WTC11 (cell line): ENCODE measurements at regions not wholly inside any gene's neighbourhood (a gene's known extent, or its start where the extent isn't known, plus 50 kb on each side); places are given as distances from the start of the nearest gene placed in this dataset.

ENCODE experiments used
- CTCF ChIP-seq: fragments of 200-600 bp; IDR thresholded peaks from 2 replicates; pipeline ENCODE4 v1.8.0; 2022; ENCODE audit warnings: antibody characterized with exemption
- FOXP4 ChIP-seq: sonication (generic); formaldehyde crosslinking; IDR thresholded peaks from 2 replicates; pipeline ENCODE4 v1.8.0; 2022; ENCODE audit warnings: mild to moderate bottlenecking, missing genetic modification reagents
- ZNF263 ChIP-seq: sonication (generic); formaldehyde crosslinking; IDR thresholded peaks from 2 replicates; pipeline ENCODE4 v1.8.1; 2022; ENCODE audit warnings: low read depth, mild to moderate bottlenecking, moderate library complexity, missing genetic modification reagents
- TF ChIP-seq, protein P1 (sequence below): sonication (generic); formaldehyde crosslinking; IDR thresholded peaks from 2 replicates; pipeline ENCODE4 v1.8.1; 2022; ENCODE audit warnings: low read depth, missing genetic modification reagents, borderline replicate concordance

DNA sequence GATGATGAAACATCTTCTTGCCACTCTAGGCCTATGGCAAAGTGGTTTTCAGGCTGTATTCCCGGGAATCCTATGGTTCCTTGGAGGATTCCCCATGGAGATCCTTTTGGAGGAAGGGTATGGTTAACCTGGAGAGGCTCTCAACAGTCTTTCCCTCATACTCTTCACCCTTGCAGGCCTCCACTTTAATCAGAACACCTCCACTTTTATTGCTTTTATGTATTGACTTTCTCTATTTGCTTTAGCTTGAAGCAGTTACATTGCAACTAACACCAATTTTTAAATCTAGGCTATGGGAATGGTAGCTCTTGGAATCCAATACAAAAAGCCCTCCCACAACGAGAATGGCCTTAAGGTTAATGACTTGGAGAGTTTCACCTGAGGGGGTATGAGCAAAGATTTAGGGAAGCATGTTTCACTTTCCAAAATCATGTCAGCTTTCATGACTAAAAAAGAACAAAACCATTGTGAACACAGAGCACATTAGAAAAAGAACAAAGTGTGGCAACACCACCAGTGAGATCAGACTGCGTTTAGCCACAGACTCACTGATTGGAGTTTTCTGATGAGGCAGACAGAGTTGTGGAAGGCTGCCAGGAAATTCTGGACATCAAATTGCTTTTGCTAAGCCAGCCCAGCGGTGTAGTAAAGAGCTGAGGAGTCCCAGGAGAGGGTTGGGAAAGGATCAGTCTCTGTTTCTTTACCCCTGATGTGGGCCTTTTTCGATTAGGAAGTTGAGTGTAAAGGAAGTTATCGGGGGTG, 130.4 kb upstream of the BMPER start:
- TF ChIP-seq CTCF = no peak
- TF ChIP-seq, protein P1, sequence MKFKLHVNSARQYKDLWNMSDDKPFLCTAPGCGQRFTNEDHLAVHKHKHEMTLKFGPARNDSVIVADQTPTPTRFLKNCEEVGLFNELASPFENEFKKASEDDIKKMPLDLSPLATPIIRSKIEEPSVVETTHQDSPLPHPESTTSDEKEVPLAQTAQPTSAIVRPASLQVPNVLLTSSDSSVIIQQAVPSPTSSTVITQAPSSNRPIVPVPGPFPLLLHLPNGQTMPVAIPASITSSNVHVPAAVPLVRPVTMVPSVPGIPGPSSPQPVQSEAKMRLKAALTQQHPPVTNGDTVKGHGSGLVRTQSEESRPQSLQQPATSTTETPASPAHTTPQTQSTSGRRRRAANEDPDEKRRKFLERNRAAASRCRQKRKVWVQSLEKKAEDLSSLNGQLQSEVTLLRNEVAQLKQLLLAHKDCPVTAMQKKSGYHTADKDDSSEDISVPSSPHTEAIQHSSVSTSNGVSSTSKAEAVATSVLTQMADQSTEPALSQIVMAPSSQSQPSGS (CRISPR knock-in tag) = no peak
- no peak for TF ChIP-seq ZNF263 (CRISPR knock-in tag)
- TF ChIP-seq FOXP4 (CRISPR knock-in tag) = no peak
